ENCODE measurements at regions not wholly inside any gene's neighbourhood (a gene's known extent, or its start where the extent isn't known, plus 50 kb on each side); places are given as distances from the start of the nearest gene placed in this dataset.

- TF ChIP-seq POLR2AphosphoS5 (IDR thresholded peaks at IDR 0.05; ENCODE audit: low read depth, low read length) = no peak
- no peak for TF ChIP-seq REST (IDR thresholded peaks at IDR 0.05; ENCODE audit: insufficient read depth in 1 of 2, low read depth in 2 of 2, low read length in 2 of 2)
- TF ChIP-seq FOXP2 (optimal IDR thresholded peaks at IDR 0.05; ENCODE audit: borderline replicate concordance, extremely low read depth, extremely low read length, insufficient read depth) = no peak
- no peak for TF ChIP-seq TAF1 (IDR thresholded peaks at IDR 0.05; ENCODE audit: borderline replicate concordance, insufficient read depth, low read length)
Measured at GRCh38 chr9:73715591-73715990, 563.9 kb downstream of the ANXA1 start.

Measured in PFSK-1 (cell line).